Glutamatergic neuron (in vitro differentiated cells): ENCODE measurements at regions not wholly inside any gene's neighbourhood (a gene's known extent, or its start where the extent isn't known, plus 50 kb on each side); places are given as distances from the start of the nearest gene placed in this dataset.

ENCODE experiments used
- DNase-seq: peaks from one replicate; pipeline ENCODE4 v3.0.0; 2022
- H3K27ac Mint-ChIP-seq: one replicate; pipeline ENCODE4 v1.8.0; 2020; ENCODE audit warnings: mild to moderate bottlenecking, mixed read lengths, inconsistent platforms; ENCODE audit not compliant: unreplicated experiment
- H3K27me3 Mint-ChIP-seq: one replicate; pipeline ENCODE4 v1.8.0; 2020; ENCODE audit warnings: mild to moderate bottlenecking, moderate library complexity, mixed read lengths, inconsistent platforms; ENCODE audit not compliant: unreplicated experiment
- H3K36me3 Mint-ChIP-seq: one replicate; pipeline ENCODE4 v1.8.0; 2020; ENCODE audit warnings: mild to moderate bottlenecking, mixed read lengths, inconsistent platforms; ENCODE audit not compliant: unreplicated experiment
- H3K4me1 Mint-ChIP-seq: one replicate; pipeline ENCODE4 v1.8.0; 2020; ENCODE audit warnings: mild to moderate bottlenecking, low read depth, mixed read lengths, inconsistent platforms; ENCODE audit not compliant: unreplicated experiment
- H3K4me3 Mint-ChIP-seq: one replicate; pipeline ENCODE4 v1.8.0; 2020; ENCODE audit warnings: mild to moderate bottlenecking, mixed read lengths, inconsistent platforms; ENCODE audit not compliant: unreplicated experiment
- H3K9me3 Mint-ChIP-seq: one replicate; pipeline ENCODE4 v1.8.0; 2020; ENCODE audit warnings: mild to moderate bottlenecking, moderate library complexity, mixed read lengths, inconsistent platforms; ENCODE audit not compliant: unreplicated experiment
- CTCF ChIP-seq: fragments of 200-600 bp; sonication (generic); IDR thresholded peaks from one replicate; pipeline ENCODE4 v1.5.0; 2021; ENCODE audit not compliant: partially characterized antibody, unreplicated experiment

- Mint-ChIP-seq H3K36me3 (no peaks in the 10 kb centered on the region), H3K4me3 (no peak overlapping the region), H3K27me3 (no peaks in the 10 kb centered on the region), H3K9me3 (no peaks in the 10 kb centered on the region), H3K4me1 (peaks cover 6% of the 10 kb centered on the region), H3K27ac (no peak overlapping the region)
- no peak for TF ChIP-seq CTCF
- no peak for DNase-seq
These were observed 671.4 kb upstream of the ADGRL2 start for GRCh38 chr1:81129366-81129765.

GRCh38 chr1:81128079-81128478 lies 672.7 kb upstream of the ADGRL2 start:
- Mint-ChIP-seq H3K27me3 (no peaks in the 10 kb centered on the region), H3K4me1 (peaks cover 6% of the 10 kb centered on the region), H3K4me3 (no peak overlapping the region), H3K9me3 (no peaks in the 10 kb centered on the region), H3K27ac (no peak overlapping the region), H3K36me3 (no peaks in the 10 kb centered on the region)
- no peak for TF ChIP-seq CTCF
- DNase-seq: no peak

GRCh38 chr1:81126989-81127581 lies 673.6 kb upstream of the ADGRL2 start:
- no peaks in the 10 kb centered on the region for H3K9me3 Mint-ChIP-seq
- H3K4me3 Mint-ChIP-seq: no peak overlapping the region
- H3K36me3 Mint-ChIP-seq: no peaks in the 10 kb centered on the region

GRCh38 chr1:81125672-81126071 lies 675.1 kb upstream of the ADGRL2 start:
- no peak for DNase-seq
- no peak for TF ChIP-seq CTCF
- Mint-ChIP-seq H3K27ac (no peak overlapping the region), H3K27me3 (no peaks in the 10 kb centered on the region), H3K36me3 (no peaks in the 10 kb centered on the region), H3K4me3 (no peak overlapping the region), H3K9me3 (no peaks in the 10 kb centered on the region), H3K4me1 (peaks cover 6% of the 10 kb centered on the region)

More at GRCh38 chr1:81126989-81127581, 673.6 kb upstream of the ADGRL2 start:
- no peaks in the 10 kb centered on the region for H3K27me3 Mint-ChIP-seq
- no peak overlapping the region for H3K27ac Mint-ChIP-seq
- H3K4me1 Mint-ChIP-seq: peaks cover 6% of the 10 kb centered on the region
- DNase-seq: no peak
- TF ChIP-seq CTCF: no peak

GRCh38 chr1:81121306-81121705 lies 679.4 kb upstream of the ADGRL2 start:
- Mint-ChIP-seq H3K4me1 (no peaks in the 10 kb centered on the region), H3K27ac (no peak overlapping the region), H3K27me3 (no peaks in the 10 kb centered on the region), H3K9me3 (no peaks in the 10 kb centered on the region), H3K4me3 (no peak overlapping the region), H3K36me3 (no peaks in the 10 kb centered on the region)
- DNase-seq: no peak
- no peak for TF ChIP-seq CTCF
